ENCODE measurements at regions not wholly inside any gene's neighbourhood (a gene's known extent, or its start where the extent isn't known, plus 50 kb on each side); places are given as distances from the start of the nearest gene placed in this dataset.

DNA sequence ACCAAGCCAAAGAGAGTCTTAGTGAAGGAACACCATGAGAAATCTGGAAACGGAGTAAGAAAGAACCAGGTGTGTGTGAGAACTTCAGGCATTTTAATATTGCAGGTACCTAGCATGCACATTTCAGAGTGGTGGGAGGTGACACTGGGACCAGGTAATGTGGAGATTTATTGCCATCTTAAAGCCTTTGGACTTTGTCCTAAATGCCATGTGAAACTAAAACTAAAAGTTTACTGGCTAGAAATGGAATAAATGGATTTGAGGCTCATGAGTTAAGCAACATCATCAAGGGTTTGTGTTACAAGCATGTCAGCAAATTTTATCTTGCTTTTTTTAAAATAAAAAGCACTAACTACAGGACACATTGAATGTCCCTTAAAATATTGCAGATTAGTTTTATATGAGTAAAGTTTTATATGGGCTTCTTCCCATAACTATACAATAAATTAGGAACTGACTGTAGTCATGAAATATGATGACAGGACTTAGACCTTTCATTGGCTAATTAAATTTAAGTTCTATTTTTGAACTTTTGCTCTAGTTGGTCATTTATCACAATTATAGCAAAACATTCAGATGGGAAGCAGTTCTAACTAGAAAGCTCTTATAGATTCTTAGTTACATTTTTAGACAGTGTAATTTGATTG is 721.1 kb upstream of the NOVA1 start:
- Histone ChIP-seq H3K4me2 (ENCODE audit: low read length) (no peak overlapping the region), H3K18ac (ENCODE audit: low read length) (no peak overlapping the region), H3K4me3 (ENCODE audit: low read depth, low read length) (no peak overlapping the region), H3K36me3 (ENCODE audit: control insufficient read depth in 1 of 2, insufficient read depth in 2 of 2, low read length in 2 of 2) (no peaks in the 10 kb centered on the region), H4K91ac (ENCODE audit: low read depth, low read length) (no peak overlapping the region), H2BK120ac (ENCODE audit: insufficient read depth, low read length, poor library complexity) (no peak overlapping the region), H4K12ac (ENCODE audit: low read depth, low read length) (no peak overlapping the region), H3K79me2 (ENCODE audit: control insufficient read depth, insufficient read depth, low read length, poor library complexity) (no peaks in the 10 kb centered on the region), H2BK5ac (ENCODE audit: low read depth, low read length, poor library complexity) (no peak overlapping the region), H3K9ac (ENCODE audit: low read length) (no peak overlapping the region), H4K8ac (ENCODE audit: low read depth, low read length) (no peak overlapping the region), H3K23ac (ENCODE audit: low read length) (no peak overlapping the region), H2BK12ac (ENCODE audit: low read length) (no peak overlapping the region), H3K9me3 (ENCODE audit: insufficient read depth, low read depth, low read length) (no peaks in the 10 kb centered on the region), H3K4me1 (ENCODE audit: control insufficient read depth in 1 of 2, insufficient read depth in 2 of 2, low read length in 2 of 2) (no peaks in the 10 kb centered on the region), H3K27ac (ENCODE audit: low read depth, low read length) (no peak overlapping the region), H2AK5ac (ENCODE audit: low read length) (no peak overlapping the region), H2AFZ (ENCODE audit: insufficient read depth, low read length, poor library complexity) (no peak overlapping the region), H3K4ac (ENCODE audit: low read depth, low read length) (no peak overlapping the region), H3K27me3 (ENCODE audit: insufficient read depth, low read length) (no peaks in the 10 kb centered on the region), H3K79me1 (ENCODE audit: low read length) (no peaks in the 10 kb centered on the region), H3K14ac (ENCODE audit: low read length) (no peak overlapping the region)
- DNase-seq: no peak
- no CpG with 5 or more reads among the region's 1 CpG for WGBS (ENCODE audit: extremely low coverage, insufficient coverage, insufficient read length)

DNA sequence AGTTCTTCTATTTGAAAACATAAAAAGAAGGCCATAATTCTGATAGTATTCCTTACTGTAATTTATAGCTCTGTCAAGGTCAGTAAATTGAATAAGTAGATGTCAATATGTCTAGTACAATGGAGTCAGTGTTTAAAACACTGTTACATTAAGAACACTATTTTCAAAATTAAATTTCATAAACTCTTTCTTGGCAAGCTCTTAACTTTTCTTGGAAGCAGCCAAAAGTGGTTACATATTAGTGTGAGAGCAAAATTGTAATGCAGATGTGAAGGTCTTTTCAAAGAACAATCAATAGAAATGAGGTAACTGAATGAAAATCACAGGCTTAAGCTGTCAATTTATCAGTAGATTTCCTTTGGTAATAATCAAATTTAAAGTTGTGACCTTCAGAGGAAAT is 722.4 kb upstream of the NOVA1 start:
- Histone ChIP-seq H2BK12ac (ENCODE audit: low read length) (no peak overlapping the region), H2AK5ac (ENCODE audit: low read length) (no peak overlapping the region), H3K18ac (ENCODE audit: low read length) (no peak overlapping the region), H3K27me3 (ENCODE audit: insufficient read depth, low read length) (no peaks in the 10 kb centered on the region), H3K4me3 (ENCODE audit: low read depth, low read length) (no peak overlapping the region), H4K12ac (ENCODE audit: low read depth, low read length) (no peak overlapping the region), H2BK120ac (ENCODE audit: insufficient read depth, low read length, poor library complexity) (no peak overlapping the region), H2AFZ (ENCODE audit: insufficient read depth, low read length, poor library complexity) (no peak overlapping the region), H3K23ac (ENCODE audit: low read length) (no peak overlapping the region), H3K4me2 (ENCODE audit: low read length) (no peak overlapping the region), H3K79me1 (ENCODE audit: low read length) (no peaks in the 10 kb centered on the region), H3K4ac (ENCODE audit: low read depth, low read length) (no peak overlapping the region), H3K9ac (ENCODE audit: low read length) (no peak overlapping the region), H3K27ac (ENCODE audit: low read depth, low read length) (no peak overlapping the region), H2BK5ac (ENCODE audit: low read depth, low read length, poor library complexity) (no peak overlapping the region), H3K9me3 (ENCODE audit: insufficient read depth, low read depth, low read length) (no peaks in the 10 kb centered on the region), H4K91ac (ENCODE audit: low read depth, low read length) (no peak overlapping the region), H3K79me2 (ENCODE audit: control insufficient read depth, insufficient read depth, low read length, poor library complexity) (no peaks in the 10 kb centered on the region), H3K36me3 (ENCODE audit: control insufficient read depth in 1 of 2, insufficient read depth in 2 of 2, low read length in 2 of 2) (no peaks in the 10 kb centered on the region), H4K8ac (ENCODE audit: low read depth, low read length) (no peak overlapping the region), H3K4me1 (ENCODE audit: control insufficient read depth in 1 of 2, insufficient read depth in 2 of 2, low read length in 2 of 2) (no peaks in the 10 kb centered on the region), H3K14ac (ENCODE audit: low read length) (no peak overlapping the region)
- no peak for DNase-seq

GRCh38 chr14:27327095-27327494 is 729.3 kb upstream of the NOVA1 start:
- Histone ChIP-seq H3K79me1 (ENCODE audit: low read length) (no peaks in the 10 kb centered on the region), H2BK12ac (ENCODE audit: low read length) (no peak overlapping the region), H3K4me3 (ENCODE audit: low read depth, low read length) (no peak overlapping the region), H2AFZ (ENCODE audit: insufficient read depth, low read length, poor library complexity) (no peak overlapping the region), H3K14ac (ENCODE audit: low read length) (no peak overlapping the region), H2BK120ac (ENCODE audit: insufficient read depth, low read length, poor library complexity) (no peak overlapping the region), H3K4me1 (ENCODE audit: control insufficient read depth in 1 of 2, insufficient read depth in 2 of 2, low read length in 2 of 2) (no peaks in the 10 kb centered on the region), H3K27ac (ENCODE audit: low read depth, low read length) (no peak overlapping the region), H2AK5ac (ENCODE audit: low read length) (no peak overlapping the region), H3K27me3 (ENCODE audit: insufficient read depth, low read length) (no peaks in the 10 kb centered on the region), H3K23ac (ENCODE audit: low read length) (no peak overlapping the region), H3K4ac (ENCODE audit: low read depth, low read length) (no peak overlapping the region), H3K9ac (ENCODE audit: low read length) (no peak overlapping the region), H3K9me3 (ENCODE audit: insufficient read depth, low read depth, low read length) (no peaks in the 10 kb centered on the region), H2BK5ac (ENCODE audit: low read depth, low read length, poor library complexity) (no peak overlapping the region), H3K4me2 (ENCODE audit: low read length) (no peak overlapping the region), H3K36me3 (ENCODE audit: control insufficient read depth in 1 of 2, insufficient read depth in 2 of 2, low read length in 2 of 2) (no peaks in the 10 kb centered on the region), H4K91ac (ENCODE audit: low read depth, low read length) (no peak overlapping the region), H3K18ac (ENCODE audit: low read length) (no peak overlapping the region), H4K8ac (ENCODE audit: low read depth, low read length) (no peak overlapping the region), H3K79me2 (ENCODE audit: control insufficient read depth, insufficient read depth, low read length, poor library complexity) (no peaks in the 10 kb centered on the region), H4K12ac (ENCODE audit: low read depth, low read length) (no peak overlapping the region)
- DNase-seq: no peak
- WGBS (ENCODE audit: extremely low coverage, insufficient coverage, insufficient read length): no CpG with 5 or more reads among the region's 3 CpGs

DNA sequence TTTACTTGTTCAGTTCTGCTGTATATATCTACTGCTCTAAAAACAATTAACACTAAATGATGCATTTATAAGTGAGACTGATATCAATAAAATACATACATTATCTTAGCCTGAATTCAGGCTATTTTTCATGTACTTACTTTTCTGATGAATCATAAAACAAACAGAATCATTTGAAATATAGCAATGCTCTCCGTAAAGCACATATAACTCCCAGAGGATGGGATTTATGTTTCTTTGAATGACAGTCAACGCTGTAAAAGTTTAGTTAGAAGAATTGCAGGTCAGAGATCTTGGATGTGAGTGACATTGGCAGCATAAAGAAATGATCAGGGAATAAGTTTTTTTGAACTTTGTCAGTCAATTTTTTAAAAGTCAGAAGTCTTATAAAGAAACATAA is 740.2 kb upstream of the NOVA1 start:
- H3K18ac ChIP-seq (ENCODE audit: low read length): no peak overlapping the region
- no peaks in the 10 kb centered on the region for H3K27me3 ChIP-seq (ENCODE audit: insufficient read depth, low read length)
- no peak overlapping the region for H3K4me2 ChIP-seq (ENCODE audit: low read length)
- H3K36me3 ChIP-seq (ENCODE audit: control insufficient read depth in 1 of 2, insufficient read depth in 2 of 2, low read length in 2 of 2): no peaks in the 10 kb centered on the region
- H3K4ac ChIP-seq (ENCODE audit: low read depth, low read length): no peak overlapping the region
- H2BK5ac ChIP-seq (ENCODE audit: low read depth, low read length, poor library complexity): no peak overlapping the region
- H3K4me1 ChIP-seq (ENCODE audit: control insufficient read depth in 1 of 2, insufficient read depth in 2 of 2, low read length in 2 of 2): no peaks in the 10 kb centered on the region
- no peaks in the 10 kb centered on the region for H3K79me1 ChIP-seq (ENCODE audit: low read length)
- no peak overlapping the region for H2AFZ ChIP-seq (ENCODE audit: insufficient read depth, low read length, poor library complexity)
- H3K27ac ChIP-seq (ENCODE audit: low read depth, low read length): no peak overlapping the region
- no CpG with 5 or more reads among the region's 2 CpGs for WGBS (ENCODE audit: extremely low coverage, insufficient coverage, insufficient read length)
- no peak overlapping the region for H3K9ac ChIP-seq (ENCODE audit: low read length)
- H3K14ac ChIP-seq (ENCODE audit: low read length): no peak overlapping the region
- H3K79me2 ChIP-seq (ENCODE audit: control insufficient read depth, insufficient read depth, low read length, poor library complexity): no peaks in the 10 kb centered on the region
- H3K23ac ChIP-seq (ENCODE audit: low read length): no peak overlapping the region
- no peak overlapping the region for H3K4me3 ChIP-seq (ENCODE audit: low read depth, low read length)
- H4K91ac ChIP-seq (ENCODE audit: low read depth, low read length): no peak overlapping the region
- H2BK120ac ChIP-seq (ENCODE audit: insufficient read depth, low read length, poor library complexity): no peak overlapping the region
- no peak overlapping the region for H4K8ac ChIP-seq (ENCODE audit: low read depth, low read length)
- H2AK5ac ChIP-seq (ENCODE audit: low read length): no peak overlapping the region
- no peaks in the 10 kb centered on the region for H3K9me3 ChIP-seq (ENCODE audit: insufficient read depth, low read depth, low read length)
- no peak overlapping the region for H4K12ac ChIP-seq (ENCODE audit: low read depth, low read length)
- no peak overlapping the region for H2BK12ac ChIP-seq (ENCODE audit: low read length)
- DNase-seq: no peak
